GM21381 (cell line): ENCODE measurements at regions not wholly inside any gene's neighbourhood (a gene's known extent, or its start where the extent isn't known, plus 50 kb on each side); places are given as distances from the start of the nearest gene placed in this dataset.
"Not testable (repeated sequence)": the region's sequence is repeated elsewhere in the genome, so short reads cannot be mapped to it uniquely, and the experiment has no call there.

Experiments
- ATAC-seq: cut with Tn5 transposase; IDR thresholded peaks from one replicate; pipeline ENCODE4 v1.9.1; 2021; ENCODE audit warnings: mild to moderate bottlenecking, moderate library complexity; ENCODE audit not compliant: unreplicated experiment

DNA sequence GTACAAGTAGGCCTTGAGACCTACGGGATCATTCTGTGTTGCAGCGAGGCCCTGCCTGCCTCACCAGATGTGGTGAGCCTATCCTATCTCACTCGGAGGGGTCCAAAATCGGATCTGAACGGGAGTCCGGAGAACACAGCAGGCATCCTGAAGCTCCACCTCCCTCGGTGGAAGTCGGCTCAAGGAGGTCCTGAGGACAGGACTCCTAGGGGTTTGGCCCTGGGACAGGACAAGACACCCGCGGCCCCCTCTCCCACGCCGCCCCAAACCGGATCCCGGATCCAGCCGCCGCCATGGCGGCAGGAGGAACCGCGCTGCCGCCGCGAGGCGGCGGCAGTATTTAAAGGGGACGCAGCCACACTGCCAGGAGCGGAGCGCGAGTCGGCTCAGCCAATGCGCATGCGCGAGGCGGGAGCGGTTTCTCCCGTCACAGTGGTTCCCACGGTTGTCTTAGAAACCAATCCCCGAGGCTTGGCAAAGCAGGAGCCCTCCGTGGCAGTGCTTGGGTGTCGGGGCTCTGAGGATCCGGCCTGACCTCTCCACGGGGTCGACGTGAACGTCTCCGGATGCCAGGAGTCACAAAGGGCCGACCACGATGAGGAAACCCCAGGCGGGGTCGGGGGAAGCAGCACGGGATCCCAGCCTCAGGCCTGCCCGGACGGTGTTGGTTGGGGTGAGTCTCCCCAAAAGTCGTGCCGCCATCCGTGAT is 454.6 kb upstream of the ZNG1F start:
- peak; percentile 100 for ATAC-seq

DNA sequence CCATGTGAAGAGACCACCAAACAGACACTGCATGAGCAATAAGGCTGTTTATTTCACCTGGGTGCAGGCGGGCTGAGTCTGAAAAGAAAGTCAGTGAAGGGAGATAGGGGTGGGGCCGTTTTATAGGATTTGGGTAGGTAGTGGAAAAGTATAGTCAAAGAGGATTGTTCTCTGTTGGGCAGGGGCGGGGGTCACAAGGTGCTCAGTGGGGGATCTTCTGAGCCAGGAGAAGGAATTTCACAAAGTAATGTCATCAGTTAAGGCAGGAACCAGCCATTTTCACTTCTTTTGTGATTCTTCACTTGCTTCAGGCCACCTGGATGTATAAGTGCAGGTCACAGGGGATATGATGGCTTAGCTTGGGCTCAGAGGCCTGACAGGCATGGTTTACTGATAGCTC is 444.6 kb upstream of the ZNG1F start:
- not testable (repeated sequence) for ATAC-seq

DNA sequence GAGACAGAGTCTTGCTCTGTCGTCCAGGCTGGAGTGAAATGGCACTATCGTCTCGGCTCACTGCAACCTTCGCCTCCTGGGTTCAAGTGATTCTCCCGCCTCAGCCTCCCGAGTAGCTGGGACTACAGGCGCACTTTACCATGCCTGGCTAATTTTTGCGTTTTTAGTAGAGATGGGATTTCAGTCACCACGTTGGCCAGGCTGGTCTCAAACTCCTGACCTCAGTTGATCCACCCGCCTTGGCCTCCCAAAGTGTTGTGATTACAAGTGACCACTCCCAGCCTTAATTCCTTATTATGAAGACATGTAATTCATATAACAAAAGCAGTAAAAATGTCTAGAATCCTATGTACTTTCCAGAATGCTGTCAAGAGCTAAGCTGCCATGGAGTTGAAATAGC is 434.5 kb upstream of the ZNG1F start:
- ATAC-seq: not testable (repeated sequence)

DNA sequence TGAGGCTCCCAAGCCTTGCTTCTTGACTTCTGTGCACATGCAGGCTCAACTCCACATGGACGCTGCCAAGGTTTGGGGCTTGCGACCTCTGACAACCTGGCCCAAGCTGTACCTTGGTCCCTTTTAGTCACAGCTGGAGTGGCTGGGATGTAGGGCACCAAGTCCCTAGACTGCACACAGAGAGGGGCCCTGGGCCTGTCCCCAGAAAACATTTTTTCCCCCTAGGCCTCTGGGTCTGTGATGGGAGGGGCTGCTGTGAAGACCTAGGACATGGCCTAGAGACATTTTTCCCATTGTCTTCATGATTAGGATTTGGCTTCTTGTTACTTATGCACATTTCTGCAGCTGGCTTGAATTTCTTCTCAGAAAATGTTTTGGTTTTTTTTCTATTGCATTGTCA is 430.1 kb upstream of the ZNG1F start:
- not testable (repeated sequence) for ATAC-seq

DNA sequence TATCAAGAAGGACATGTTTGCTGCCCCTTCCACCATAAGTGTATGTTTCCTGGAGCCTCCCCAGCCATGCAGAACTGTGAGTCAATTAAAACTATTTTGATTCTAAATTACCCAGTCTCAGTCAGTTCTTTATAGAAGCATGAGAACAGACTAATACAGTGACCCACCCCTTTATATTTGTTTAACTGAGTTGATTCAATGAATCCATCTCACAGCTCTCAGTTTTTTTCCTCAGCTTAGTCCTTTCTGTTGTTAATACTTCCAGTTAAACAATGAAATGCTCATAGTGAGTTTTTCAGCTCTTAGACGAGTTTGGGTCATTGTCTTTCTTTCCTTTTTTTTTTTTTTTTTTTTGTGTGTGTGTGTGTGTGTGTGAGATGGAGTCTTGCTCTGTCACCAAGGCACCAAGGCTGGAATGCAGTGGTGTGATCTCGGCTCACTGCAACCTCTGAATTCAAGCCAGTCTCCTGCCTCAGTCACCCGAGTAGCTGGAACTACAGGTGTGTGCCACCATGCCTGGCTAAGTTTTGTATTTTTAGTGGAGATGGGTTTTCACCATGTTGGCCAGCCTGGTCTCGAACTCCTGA is 417.9 kb upstream of the ZNG1F start:
- not testable (repeated sequence) for ATAC-seq

DNA sequence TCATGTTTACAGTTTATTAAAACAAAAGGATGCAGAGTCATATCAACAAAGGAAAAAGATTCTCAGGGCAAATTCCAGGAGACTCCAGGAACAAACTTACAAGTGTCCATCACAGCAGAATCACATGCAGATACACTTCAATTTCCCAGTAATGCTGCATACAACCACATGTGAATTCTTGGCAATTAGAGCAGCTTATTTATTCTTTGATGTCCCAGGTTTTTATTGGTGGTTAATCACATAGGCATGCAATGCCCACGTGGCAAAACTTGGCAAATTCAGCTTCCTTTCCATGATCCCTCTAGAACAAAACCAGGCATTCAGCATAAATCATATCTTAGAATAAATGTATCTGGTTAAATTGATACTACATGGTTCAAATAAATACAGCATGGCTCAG is 376.5 kb upstream of the ZNG1F start:
- not testable (repeated sequence) for ATAC-seq
